Brain microvascular endothelial cell (primary cell): ENCODE measurements at regions not wholly inside any gene's neighbourhood (a gene's known extent, or its start where the extent isn't known, plus 50 kb on each side); places are given as distances from the start of the nearest gene placed in this dataset.

ENCODE experiments used
- DNase-seq: peaks from one replicate; pipeline ENCODE4 v3.0.0-alpha.2; 2020
- H3K27ac ChIP-seq: fragments of 250-450 bp; sonication (Bioruptor Pico); 2 replicates; pipeline ENCODE4 v1.5.1; 2020; ENCODE audit warnings: mild to moderate bottlenecking, moderate library complexity
- H3K27me3 ChIP-seq: fragments of 250-450 bp; sonication (Bioruptor Pico); replicated peaks from 2 replicates; pipeline ENCODE4 v1.5.1; 2020; ENCODE audit warnings: mild to moderate bottlenecking
- H3K36me3 ChIP-seq: fragments of 250-450 bp; sonication (Bioruptor Pico); replicated peaks from 2 replicates; pipeline ENCODE4 v1.5.1; 2020; ENCODE audit warnings: mild to moderate bottlenecking
- H3K4me3 ChIP-seq: 2 replicates; pipeline ENCODE4 v1.5.1; 2011; ENCODE audit warnings: low read depth, mild to moderate bottlenecking, control low read depth, low read length, moderate library complexity
- in situ Hi-C: cut with HindIII; loops from 2 replicates; pipeline ENCODE4 v1.10.0; 2017; ENCODE audit warnings: low sequenced_read_pairs, low pct_ligation_motif_present
- TF ChIP-seq, protein P1 (sequence below): IDR thresholded peaks from 2 replicates; pipeline ENCODE4 v1.5.1; 2011; ENCODE audit warnings: low read depth, mild to moderate bottlenecking, moderate library complexity, low read length, control low read depth, inconsistent platforms; ENCODE audit errors: missing control alignments

DNA sequence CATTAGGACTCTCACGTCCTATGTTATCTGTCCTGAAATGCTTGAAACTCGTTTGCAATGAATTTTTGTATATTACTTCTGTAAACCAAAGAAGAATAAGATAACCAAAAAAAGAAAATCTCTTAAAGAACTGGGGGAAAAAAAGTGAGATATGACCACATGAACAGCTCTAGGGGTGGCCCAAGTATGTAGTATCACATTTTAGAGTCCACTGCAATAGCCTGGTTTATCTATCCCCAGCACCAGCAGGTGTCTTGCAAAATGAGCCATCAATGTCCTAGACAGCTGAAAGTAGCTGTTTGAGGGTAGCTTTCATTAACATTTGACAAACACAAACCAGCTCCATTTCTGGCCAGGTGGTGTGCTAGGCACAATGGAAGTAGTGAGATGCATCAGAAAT, 102.8 kb downstream of the PXDC1 start:
- in situ Hi-C loops = no loop called here
- TF ChIP-seq, protein P1, sequence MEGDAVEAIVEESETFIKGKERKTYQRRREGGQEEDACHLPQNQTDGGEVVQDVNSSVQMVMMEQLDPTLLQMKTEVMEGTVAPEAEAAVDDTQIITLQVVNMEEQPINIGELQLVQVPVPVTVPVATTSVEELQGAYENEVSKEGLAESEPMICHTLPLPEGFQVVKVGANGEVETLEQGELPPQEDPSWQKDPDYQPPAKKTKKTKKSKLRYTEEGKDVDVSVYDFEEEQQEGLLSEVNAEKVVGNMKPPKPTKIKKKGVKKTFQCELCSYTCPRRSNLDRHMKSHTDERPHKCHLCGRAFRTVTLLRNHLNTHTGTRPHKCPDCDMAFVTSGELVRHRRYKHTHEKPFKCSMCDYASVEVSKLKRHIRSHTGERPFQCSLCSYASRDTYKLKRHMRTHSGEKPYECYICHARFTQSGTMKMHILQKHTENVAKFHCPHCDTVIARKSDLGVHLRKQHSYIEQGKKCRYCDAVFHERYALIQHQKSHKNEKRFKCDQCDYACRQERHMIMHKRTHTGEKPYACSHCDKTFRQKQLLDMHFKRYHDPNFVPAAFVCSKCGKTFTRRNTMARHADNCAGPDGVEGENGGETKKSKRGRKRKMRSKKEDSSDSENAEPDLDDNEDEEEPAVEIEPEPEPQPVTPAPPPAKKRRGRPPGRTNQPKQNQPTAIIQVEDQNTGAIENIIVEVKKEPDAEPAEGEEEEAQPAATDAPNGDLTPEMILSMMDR = no peak
- no peak overlapping the region for H3K27ac ChIP-seq
- no peaks in the 10 kb centered on the region for H3K36me3 ChIP-seq
- H3K4me3 ChIP-seq = no peak overlapping the region
- no peaks in the 10 kb centered on the region for H3K27me3 ChIP-seq
- DNase-seq = no peak

DNA sequence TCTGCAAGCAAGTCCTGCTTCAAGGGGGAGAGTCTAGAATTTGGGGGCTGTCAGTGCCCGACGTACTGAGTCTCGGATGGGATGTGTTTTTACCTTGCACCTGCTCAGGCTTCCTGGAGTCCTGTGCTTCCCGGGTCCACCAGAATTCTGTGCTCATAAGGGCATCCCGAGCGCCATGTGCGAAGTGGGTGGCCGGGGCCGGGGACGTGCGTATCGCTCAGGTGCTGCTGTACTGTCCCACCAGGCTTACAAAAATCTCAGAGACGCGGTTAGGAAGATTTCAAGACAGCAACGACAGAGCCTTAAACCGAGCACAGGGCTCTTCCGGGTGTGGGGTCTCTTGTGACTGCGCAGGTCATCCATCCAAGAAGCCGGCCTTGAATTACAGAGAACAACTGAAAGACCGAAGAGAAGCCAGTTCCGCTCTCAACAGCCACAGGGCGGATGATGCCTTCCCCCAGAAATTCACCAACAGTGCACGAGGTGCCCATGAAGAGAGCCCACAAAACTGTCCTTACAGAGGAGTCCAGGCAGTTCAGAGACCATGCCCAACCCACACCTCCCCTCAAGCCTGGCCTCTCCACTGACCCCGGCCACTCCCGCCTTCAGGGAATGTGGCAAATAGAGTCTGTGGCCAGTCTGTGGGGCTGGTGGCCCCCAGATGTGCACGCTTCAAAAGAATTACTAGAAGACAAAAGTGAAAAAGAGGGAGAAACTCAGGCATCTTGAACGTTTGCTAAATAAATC, 104.7 kb downstream of the PXDC1 start:
- Histone ChIP-seq H3K36me3 (no peaks in the 10 kb centered on the region), H3K27ac (no peak overlapping the region), H3K27me3 (no peaks in the 10 kb centered on the region), H3K4me3 (no peak overlapping the region)
- DNase-seq = no peak
- TF ChIP-seq, protein P1 = no peak
- in situ Hi-C loops = no loop called here

DNA sequence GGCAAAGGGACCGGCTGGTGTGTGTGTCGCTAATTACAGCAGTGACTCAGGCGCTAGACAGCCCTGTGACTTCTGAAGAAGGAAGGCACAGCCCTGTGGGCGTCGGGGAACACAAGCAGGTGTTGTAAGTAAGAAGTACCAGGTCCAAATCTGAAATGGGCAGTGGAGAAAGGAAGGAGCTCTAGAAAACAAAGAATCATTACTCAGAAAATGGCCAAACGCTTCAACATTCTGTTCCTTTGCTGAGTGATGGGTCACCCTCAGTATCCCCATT, 106.8 kb downstream of the PXDC1 start:
- TF ChIP-seq, protein P1 = no peak
- no peak for DNase-seq
- H3K27ac ChIP-seq = no peak overlapping the region
- no peaks in the 10 kb centered on the region for H3K36me3 ChIP-seq
- H3K27me3 ChIP-seq = no peaks in the 10 kb centered on the region
- no peak overlapping the region for H3K4me3 ChIP-seq
- in situ Hi-C loops = no loop called here

DNA sequence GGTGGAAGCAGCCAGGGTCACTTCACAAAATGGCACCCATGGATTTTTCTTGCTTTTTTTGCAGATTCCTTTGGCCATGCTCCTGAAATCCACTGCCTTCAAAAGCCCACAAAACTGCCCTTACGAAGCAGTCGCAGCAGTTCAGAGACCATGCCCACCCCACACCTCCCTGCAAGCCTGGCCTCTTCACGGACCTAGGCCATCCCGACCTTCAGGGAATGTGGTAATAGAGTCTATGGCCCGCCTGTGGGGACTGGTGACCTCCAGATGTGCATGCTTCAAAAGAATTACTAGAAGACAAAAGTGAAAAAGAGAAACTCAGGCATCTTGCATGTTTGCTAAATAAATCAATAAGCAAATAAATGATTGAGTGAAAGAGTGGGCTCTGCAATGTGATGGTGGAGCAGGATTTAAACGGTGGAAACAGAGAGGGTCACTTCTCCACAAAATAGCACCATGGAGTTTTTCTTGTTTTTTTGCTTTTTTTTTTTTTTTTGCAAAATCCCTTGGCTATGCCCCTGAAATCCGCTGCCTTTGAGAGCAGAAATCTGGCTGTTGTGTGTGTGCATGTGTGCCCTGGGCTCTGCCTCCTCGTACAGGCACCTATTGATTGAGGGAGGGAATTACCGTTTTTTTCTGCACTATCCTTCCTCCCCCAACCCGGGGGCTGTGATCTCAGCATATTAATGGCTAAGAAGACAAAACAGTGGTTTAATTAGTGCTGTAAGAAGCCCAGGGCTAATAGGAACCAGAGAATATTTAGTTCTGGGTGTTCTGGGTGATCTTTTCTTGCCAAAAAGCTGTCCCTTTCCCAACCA, 107.4 kb downstream of the PXDC1 start:
- Histone ChIP-seq H3K27ac (no peak overlapping the region), H3K4me3 (no peak overlapping the region), H3K36me3 (no peaks in the 10 kb centered on the region), H3K27me3 (no peaks in the 10 kb centered on the region)
- in situ Hi-C loops = no loop called here
- TF ChIP-seq, protein P1 = no peak
- DNase-seq = no peak

DNA sequence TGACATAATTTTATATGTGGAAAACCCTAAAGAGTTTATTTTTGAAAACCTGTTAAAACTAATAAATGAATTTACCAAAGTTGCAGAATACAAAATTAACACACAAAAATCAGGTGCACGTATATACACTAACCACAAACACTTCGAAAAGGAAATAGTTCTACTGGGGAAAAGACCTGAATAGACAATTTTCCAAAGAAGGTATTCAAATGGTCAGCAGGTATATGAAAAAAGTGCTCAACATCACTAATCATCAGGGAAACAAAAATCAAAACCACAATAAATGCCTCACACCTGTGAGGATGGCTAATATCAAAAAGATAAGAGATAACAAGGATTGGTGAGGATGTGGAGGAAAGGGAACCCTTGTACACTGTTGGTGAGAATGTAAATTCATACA, 110.6 kb downstream of the PXDC1 start:
- TF ChIP-seq, protein P1 = no peak
- in situ Hi-C loops = no loop called here
- no peaks in the 10 kb centered on the region for H3K27me3 ChIP-seq
- H3K4me3 ChIP-seq = no peak overlapping the region
- DNase-seq = no peak
- no peak overlapping the region for H3K27ac ChIP-seq
- no peaks in the 10 kb centered on the region for H3K36me3 ChIP-seq
